H9 (cell line): ENCODE measurements at regions not wholly inside any gene's neighbourhood (a gene's known extent, or its start where the extent isn't known, plus 50 kb on each side); places are given as distances from the start of the nearest gene placed in this dataset.

Experiments
- DNase-seq: peaks from one replicate; pipeline ENCODE4 v3.0.0-alpha.2; 2017
- H2AFZ ChIP-seq: one replicate; pipeline ENCODE4 v1.6.1; 2013; ENCODE audit warnings: mild to moderate bottlenecking, low read length, control low read depth, moderate library complexity
- H2AK5ac ChIP-seq: 2 replicates; pipeline ENCODE4 v1.6.1; 2013; ENCODE audit warnings: low read length, control low read depth, mixed read lengths; ENCODE audit not compliant: insufficient read length
- H2BK120ac ChIP-seq: one replicate; pipeline ENCODE4 v1.6.1; 2013; ENCODE audit warnings: low read depth, mild to moderate bottlenecking, low read length, control low read depth, inconsistent platforms; ENCODE audit not compliant: poor library complexity, severe bottlenecking
- H2BK12ac ChIP-seq: 2 replicates; pipeline ENCODE4 v1.6.1; 2013; ENCODE audit warnings: low read length, control low read depth, mixed read lengths, low read depth; ENCODE audit not compliant: insufficient read length
- H2BK15ac ChIP-seq: 2 replicates; pipeline ENCODE4 v1.6.1; 2013; ENCODE audit warnings: low read depth, low read length, control low read depth
- H2BK20ac ChIP-seq: one replicate; pipeline ENCODE4 v1.6.1; 2013; ENCODE audit warnings: low read depth, mild to moderate bottlenecking, low read length, control low read depth, inconsistent platforms; ENCODE audit not compliant: poor library complexity, severe bottlenecking
- H2BK5ac ChIP-seq: 2 replicates; pipeline ENCODE4 v1.6.1; 2013; ENCODE audit warnings: low read length, control low read depth, mixed read lengths; ENCODE audit not compliant: insufficient read length
- H3K14ac ChIP-seq: 2 replicates; pipeline ENCODE4 v1.6.1; 2013; ENCODE audit warnings: low read length, control low read depth; ENCODE audit not compliant: insufficient read depth
- H3K18ac ChIP-seq: 2 replicates; pipeline ENCODE4 v1.6.1; 2013; ENCODE audit warnings: low read depth, mild to moderate bottlenecking, mixed read lengths, low read length, control low read depth; ENCODE audit not compliant: insufficient read length
- H3K23ac ChIP-seq: 2 replicates; pipeline ENCODE4 v1.6.1; 2013; ENCODE audit warnings: low read length, control low read depth, mixed read lengths, low read depth; ENCODE audit not compliant: insufficient read length
- H3K23me2 ChIP-seq: 2 replicates; pipeline ENCODE4 v1.6.1; 2013; ENCODE audit warnings: low read depth, mild to moderate bottlenecking, mixed read lengths, low read length, control low read depth; ENCODE audit not compliant: insufficient read length, poor library complexity, severe bottlenecking
- H3K27ac ChIP-seq: 2 replicates; pipeline ENCODE4 v1.5.1; 2013; ENCODE audit warnings: low read length, control low read depth, mixed read lengths, low read depth; ENCODE audit not compliant: insufficient read length
- H3K27me3 ChIP-seq: 2 replicates; pipeline ENCODE4 v1.6.1; 2013; ENCODE audit warnings: low read length, control low read depth, inconsistent platforms; ENCODE audit not compliant: insufficient read depth
- H3K4ac ChIP-seq: 2 replicates; pipeline ENCODE4 v1.6.1; 2013; ENCODE audit warnings: low read depth, mild to moderate bottlenecking, control low read depth, inconsistent platforms, low read length, moderate library complexity
- H3K4me1 ChIP-seq: 2 replicates; pipeline ENCODE4 v1.6.1; 2013; ENCODE audit warnings: low read length, control low read depth, inconsistent platforms; ENCODE audit not compliant: insufficient read depth
- H3K4me2 ChIP-seq: 2 replicates; pipeline ENCODE4 v1.6.1; 2013; ENCODE audit warnings: low read length, control low read depth, mixed read lengths; ENCODE audit not compliant: insufficient read length, insufficient read depth
- H3K56ac ChIP-seq: 2 replicates; pipeline ENCODE4 v1.6.1; 2013; ENCODE audit warnings: low read depth, mild to moderate bottlenecking, mixed read lengths, low read length, control low read depth; ENCODE audit not compliant: insufficient read length
- H3K79me1 ChIP-seq: 2 replicates; pipeline ENCODE4 v1.6.1; 2013; ENCODE audit warnings: low read depth, mild to moderate bottlenecking, moderate library complexity, low read length, control low read depth, inconsistent platforms; ENCODE audit not compliant: insufficient read depth, poor library complexity, severe bottlenecking
- H3K79me2 ChIP-seq: 2 replicates; pipeline ENCODE4 v1.6.1; 2013; ENCODE audit warnings: low read length, control low read depth, inconsistent platforms; ENCODE audit not compliant: insufficient read depth
- H3K9ac ChIP-seq: 2 replicates; pipeline ENCODE4 v1.6.1; 2013; ENCODE audit warnings: low read length, control low read depth, mixed read lengths; ENCODE audit not compliant: insufficient read length; ENCODE audit errors: extremely low read depth
- H3K9me3 ChIP-seq: one replicate; pipeline ENCODE4 v1.6.1; 2013; ENCODE audit warnings: low read depth, low read length, inconsistent platforms; ENCODE audit not compliant: control insufficient read depth
- H3T11ph ChIP-seq: one replicate; pipeline ENCODE4 v1.6.1; 2013; ENCODE audit warnings: mild to moderate bottlenecking, low read length, control low read depth, inconsistent platforms
- H4K20me1 ChIP-seq: one replicate; pipeline ENCODE4 v1.6.1; 2013; ENCODE audit not compliant: control insufficient read depth, insufficient read length, insufficient read depth
- H4K5ac ChIP-seq: 2 replicates; pipeline ENCODE4 v1.6.1; 2013; ENCODE audit warnings: low read depth, mild to moderate bottlenecking, mixed read lengths, low read length, control low read depth; ENCODE audit not compliant: insufficient read length
- H4K8ac ChIP-seq: replicated peaks from 2 replicates; pipeline ENCODE4 v1.6.1; 2013; ENCODE audit warnings: low read length, control low read depth, mixed read lengths, low read depth; ENCODE audit not compliant: insufficient read length
- H4K91ac ChIP-seq: 2 replicates; pipeline ENCODE4 v1.6.1; 2013; ENCODE audit warnings: low read depth, mild to moderate bottlenecking, moderate library complexity, mixed read lengths, low read length, control low read depth; ENCODE audit not compliant: insufficient read length
- H3K27ac Mint-ChIP-seq, 3 experiments: 2 replicates in 2 of 3; 3 replicates in 1 of 3; pipeline ENCODE4 v1.8.0; 2020 to 2021; ENCODE audit warnings: mixed read lengths in 3 of 3, mild to moderate bottlenecking in 1 of 3, moderate library complexity in 1 of 3
- H3K27me3 Mint-ChIP-seq: 2 replicates; pipeline ENCODE4 v1.8.0; 2021; ENCODE audit warnings: low read depth, mild to moderate bottlenecking, moderate library complexity, mixed read lengths
- H3K36me3 Mint-ChIP-seq, 3 experiments: 2 replicates in 2 of 3; 3 replicates in 1 of 3; pipeline ENCODE4 v1.8.0; 2020 to 2021; ENCODE audit warnings: low read depth in 3 of 3, mixed read lengths in 3 of 3; ENCODE audit not compliant: insufficient read depth in 1 of 3
- H3K4me1 Mint-ChIP-seq, 2 experiments: 2 replicates each; pipeline ENCODE4 v1.8.0; 2020; ENCODE audit warnings: mixed read lengths in 2 of 2
- H3K4me3 Mint-ChIP-seq, 2 experiments: 2 replicates in 1 of 2; 3 replicates in 1 of 2; pipeline ENCODE4 v1.8.0; 2020 to 2021; ENCODE audit warnings: mild to moderate bottlenecking in 2 of 2, mixed read lengths in 2 of 2, moderate library complexity in 1 of 2
- H3K9me3 Mint-ChIP-seq, 2 experiments: 2 replicates in 1 of 2; 3 replicates in 1 of 2; pipeline ENCODE4 v1.8.0; 2020; ENCODE audit warnings: mild to moderate bottlenecking in 2 of 2, mixed read lengths in 2 of 2, moderate library complexity in 1 of 2
- CTCF ChIP-seq: fragments of 200-600 bp; sonication (generic); conservative IDR thresholded peaks from 3 replicates; pipeline ENCODE4 v1.8.0; 2021; ENCODE audit warnings: antibody characterized with exemption, mild to moderate bottlenecking
- WGBS: extraction: QIAGEN DNeasy Blood & Tissue Kit; methylation state at CpG from one replicate; pipeline ENCODE4 v1.1.7; 2013; ENCODE audit warnings: missing lambda C conversion rate, low lambda C conversion rate, mixed read lengths; ENCODE audit not compliant: insufficient read length; ENCODE audit errors: extremely low coverage; 5-methylcytosine and 5-hydroxymethylcytosine counted together

GRCh38 chr10:113449006-113449695 is 103.7 kb upstream of the HABP2 start:
- H4K8ac ChIP-seq = no peak overlapping the region

More at GRCh38 chr10:113449006-113449695, 103.7 kb upstream of the HABP2 start:
- Histone ChIP-seq H4K91ac (no peak overlapping the region), H3K4ac (no peak overlapping the region), H2AFZ (no peak overlapping the region), H3K9ac (no peak overlapping the region), H3K18ac (no peak overlapping the region), H2BK12ac (no peak overlapping the region), H3K79me1 (no peaks in the 10 kb centered on the region), H3K4me2 (no peak overlapping the region), H3K4me1 (no peaks in the 10 kb centered on the region), H3T11ph (no peak overlapping the region), H4K20me1 (no peaks in the 10 kb centered on the region), H3K23ac (no peak overlapping the region), H3K56ac (no peak overlapping the region), H3K23me2 (no peaks in the 10 kb centered on the region), H2AK5ac (no peak overlapping the region), H2BK20ac (no peak overlapping the region), H4K5ac (no peak overlapping the region), H2BK5ac (no peak overlapping the region), H2BK15ac (no peak overlapping the region), H3K79me2 (no peaks in the 10 kb centered on the region), H3K27ac (no peak overlapping the region), H3K14ac (no peak overlapping the region; the same call in 1 of the 2 replicates), H3K9me3 (no peaks in the 10 kb centered on the region), H3K27me3 (no peaks in the 10 kb centered on the region), H2BK120ac (no peak overlapping the region)
- Mint-ChIP-seq H3K36me3 (no peaks in the 10 kb centered on the region; a peak in 1 of 7 replicates), H3K27me3 (peaks cover 63% of the 10 kb centered on the region), H3K4me3 (no peak overlapping the region), H3K9me3 (no peaks in the 10 kb centered on the region), H3K27ac (no peak overlapping the region), H3K4me1 (peaks cover 0 to 3% of the 10 kb centered on the region in 2 experiments; a peak in 2 of 4 replicates)
- DNase-seq = no peak
- no CpG with 5 or more reads among the region's 5 CpGs for WGBS
- no peak for TF ChIP-seq CTCF
